ENCODE measurements at regions not wholly inside any gene's neighbourhood (a gene's known extent, or its start where the extent isn't known, plus 50 kb on each side); places are given as distances from the start of the nearest gene placed in this dataset.

DNA sequence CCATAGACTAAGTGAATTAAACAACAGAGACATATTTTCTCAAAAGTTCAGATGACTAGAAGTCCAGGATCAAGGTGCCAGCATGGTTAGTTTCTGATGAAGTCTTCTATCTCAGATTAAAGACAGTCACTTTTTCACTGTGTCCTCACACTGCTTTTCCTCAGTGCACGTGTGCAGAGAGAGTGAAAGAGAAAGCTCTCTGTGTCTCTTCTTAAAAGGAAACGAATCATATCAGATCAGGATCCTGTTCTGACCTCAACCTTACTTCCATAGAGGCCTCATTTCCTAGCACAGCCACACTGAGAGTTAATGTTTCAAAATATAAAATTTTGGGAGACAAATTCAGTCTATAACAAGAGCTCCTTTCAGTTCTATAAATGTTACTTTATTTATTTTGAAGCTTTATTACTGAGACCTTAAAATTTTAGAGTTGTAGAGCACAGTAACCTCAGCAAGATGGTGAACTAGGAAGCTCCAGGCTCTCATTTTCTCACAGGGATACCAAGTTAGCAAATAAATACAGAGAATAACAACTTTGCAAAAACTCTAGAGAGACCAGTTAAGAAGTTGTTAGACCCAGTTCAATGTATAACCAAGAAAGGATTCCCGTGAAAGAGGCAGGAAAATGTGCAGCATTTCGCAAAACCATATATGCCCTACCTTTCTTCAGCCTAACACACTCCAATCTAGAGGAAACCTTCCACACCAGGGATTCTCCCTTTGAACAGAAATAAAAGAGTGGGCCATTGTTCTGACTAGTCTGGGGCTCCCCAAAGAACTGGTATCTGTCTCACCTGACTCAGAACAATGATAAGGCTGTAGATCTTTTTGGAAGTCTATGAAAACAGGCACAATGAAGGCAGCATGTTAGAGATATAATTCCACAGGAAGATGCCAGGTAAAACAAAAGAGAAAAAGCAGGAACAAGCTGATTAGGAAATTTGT is 372.2 kb downstream of the MRPL39 start:
- Histone ChIP-seq H4K20me1 (ENCODE audit: insufficient read depth, low read length) (no peaks in the 10 kb centered on the region), H3K27ac (ENCODE audit: low read length) (peak overlapping the region; percentile 57), H3K9me3 (ENCODE audit: insufficient read depth, low read length, severe bottlenecking) (no peaks in the 10 kb centered on the region), H3K79me2 (ENCODE audit: insufficient read depth, low read length) (no peaks in the 10 kb centered on the region), H3K4me2 (ENCODE audit: insufficient read depth, low read length) (peak overlapping the region; percentile 3; the same call in 1 of the 2 replicates), H2AFZ (ENCODE audit: low read depth, low read length) (peak overlapping the region; percentile 40), H3K9ac (ENCODE audit: low read depth, low read length) (no peak overlapping the region), H3K4me3 (ENCODE audit: low read depth in 1 of 2, low read length in 2 of 2) (no peak overlapping the region), H3K4me1 (ENCODE audit: insufficient read depth, low read length) (peaks cover 14% of the 10 kb centered on the region), H3K36me3 (ENCODE audit: insufficient read depth, low read length) (no peaks in the 10 kb centered on the region), H3K27me3 (ENCODE audit: insufficient read depth, low read length, poor library complexity) (no peaks in the 10 kb centered on the region)
- ATAC-seq (ENCODE audit: insufficient read depth, low read depth) (peak; percentile 100), DNase-seq (peak; percentile 50)
- no peak for TF ChIP-seq EZH2 (IDR thresholded peaks at IDR 0.05; ENCODE audit: borderline replicate concordance, low read depth, low read length, severe bottlenecking)
- TF ChIP-seq, protein P1, sequence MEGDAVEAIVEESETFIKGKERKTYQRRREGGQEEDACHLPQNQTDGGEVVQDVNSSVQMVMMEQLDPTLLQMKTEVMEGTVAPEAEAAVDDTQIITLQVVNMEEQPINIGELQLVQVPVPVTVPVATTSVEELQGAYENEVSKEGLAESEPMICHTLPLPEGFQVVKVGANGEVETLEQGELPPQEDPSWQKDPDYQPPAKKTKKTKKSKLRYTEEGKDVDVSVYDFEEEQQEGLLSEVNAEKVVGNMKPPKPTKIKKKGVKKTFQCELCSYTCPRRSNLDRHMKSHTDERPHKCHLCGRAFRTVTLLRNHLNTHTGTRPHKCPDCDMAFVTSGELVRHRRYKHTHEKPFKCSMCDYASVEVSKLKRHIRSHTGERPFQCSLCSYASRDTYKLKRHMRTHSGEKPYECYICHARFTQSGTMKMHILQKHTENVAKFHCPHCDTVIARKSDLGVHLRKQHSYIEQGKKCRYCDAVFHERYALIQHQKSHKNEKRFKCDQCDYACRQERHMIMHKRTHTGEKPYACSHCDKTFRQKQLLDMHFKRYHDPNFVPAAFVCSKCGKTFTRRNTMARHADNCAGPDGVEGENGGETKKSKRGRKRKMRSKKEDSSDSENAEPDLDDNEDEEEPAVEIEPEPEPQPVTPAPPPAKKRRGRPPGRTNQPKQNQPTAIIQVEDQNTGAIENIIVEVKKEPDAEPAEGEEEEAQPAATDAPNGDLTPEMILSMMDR (IDR thresholded peaks at IDR 0.05; ENCODE audit: borderline replicate concordance, extremely low read depth, low read length, poor library complexity, severe bottlenecking): no peak

DNA sequence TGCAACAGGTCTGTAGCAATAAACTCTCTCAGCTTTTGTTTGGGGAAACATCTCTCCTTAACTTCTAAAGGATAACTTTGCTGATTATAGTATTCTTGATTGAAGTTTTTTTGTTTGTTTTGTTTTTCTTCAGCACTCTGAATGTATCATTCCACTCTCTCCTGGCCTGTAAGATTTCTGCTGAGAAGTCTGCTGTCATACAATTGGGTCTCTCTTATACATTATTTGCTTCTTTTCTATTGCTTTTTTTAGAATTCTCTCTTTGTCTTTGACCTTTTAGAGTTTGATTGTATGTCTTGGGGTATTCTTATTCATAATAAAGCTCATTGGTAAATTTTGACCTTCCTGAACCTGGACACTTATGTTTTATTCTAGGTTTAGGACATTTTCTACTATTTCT is 386.3 kb downstream of the MRPL39 start:
- Histone ChIP-seq H3K36me3 (ENCODE audit: insufficient read depth, low read length) (no peaks in the 10 kb centered on the region), H3K4me1 (ENCODE audit: insufficient read depth, low read length) (no peaks in the 10 kb centered on the region), H3K9me3 (ENCODE audit: insufficient read depth, low read length, severe bottlenecking) (no peaks in the 10 kb centered on the region), H3K4me3 (ENCODE audit: low read depth in 1 of 2, low read length in 2 of 2) (no peak overlapping the region), H3K27me3 (ENCODE audit: insufficient read depth, low read length, poor library complexity) (no peaks in the 10 kb centered on the region), H3K4me2 (ENCODE audit: insufficient read depth, low read length) (no peak overlapping the region), H3K9ac (ENCODE audit: low read depth, low read length) (no peak overlapping the region), H3K27ac (ENCODE audit: low read length) (no peak overlapping the region), H2AFZ (ENCODE audit: low read depth, low read length) (no peak overlapping the region), H3K79me2 (ENCODE audit: insufficient read depth, low read length) (no peaks in the 10 kb centered on the region), H4K20me1 (ENCODE audit: insufficient read depth, low read length) (no peaks in the 10 kb centered on the region)
- DNase-seq: no peak
- no peak for ATAC-seq (ENCODE audit: insufficient read depth, low read depth)
- TF ChIP-seq, protein P1 (IDR thresholded peaks at IDR 0.05; ENCODE audit: borderline replicate concordance, extremely low read depth, low read length, poor library complexity, severe bottlenecking): no peak
- TF ChIP-seq EZH2 (IDR thresholded peaks at IDR 0.05; ENCODE audit: borderline replicate concordance, low read depth, low read length, severe bottlenecking): no peak

- H3K36me3 ChIP-seq (ENCODE audit: insufficient read depth, low read length): no peaks in the 10 kb centered on the region
- DNase-seq (no peak), ATAC-seq (ENCODE audit: insufficient read depth, low read depth) (no peak)
- no peaks in the 10 kb centered on the region for H3K27me3 ChIP-seq (ENCODE audit: insufficient read depth, low read length, poor library complexity)
- no peak overlapping the region for H3K9ac ChIP-seq (ENCODE audit: low read depth, low read length)
- H3K4me2 ChIP-seq (ENCODE audit: insufficient read depth, low read length): no peak overlapping the region
- no peak overlapping the region for H2AFZ ChIP-seq (ENCODE audit: low read depth, low read length)
- H3K79me2 ChIP-seq (ENCODE audit: insufficient read depth, low read length): no peaks in the 10 kb centered on the region
- no peaks in the 10 kb centered on the region for H4K20me1 ChIP-seq (ENCODE audit: insufficient read depth, low read length)
- no peak for TF ChIP-seq EZH2 (IDR thresholded peaks at IDR 0.05; ENCODE audit: borderline replicate concordance, low read depth, low read length, severe bottlenecking)
- TF ChIP-seq, protein P1 (IDR thresholded peaks at IDR 0.05; ENCODE audit: borderline replicate concordance, extremely low read depth, low read length, poor library complexity, severe bottlenecking): no peak
- no peaks in the 10 kb centered on the region for H3K4me1 ChIP-seq (ENCODE audit: insufficient read depth, low read length)
- H3K9me3 ChIP-seq (ENCODE audit: insufficient read depth, low read length, severe bottlenecking): no peaks in the 10 kb centered on the region
- H3K27ac ChIP-seq (ENCODE audit: low read length): no peak overlapping the region
- no peak overlapping the region for H3K4me3 ChIP-seq (ENCODE audit: low read depth in 1 of 2, low read length in 2 of 2)
Observed at GRCh38 chr21:25220169-25220568, 387.1 kb downstream of the MRPL39 start.

Measured in DND-41 (cell line).